HG03139 (cell line): ENCODE measurements at regions not wholly inside any gene's neighbourhood (a gene's known extent, or its start where the extent isn't known, plus 50 kb on each side); places are given as distances from the start of the nearest gene placed in this dataset.
"Not testable (repeated sequence)": the region's sequence is repeated elsewhere in the genome, so short reads cannot be mapped to it uniquely, and the experiment has no call there.

Source experiments
- ATAC-seq: cut with Tn5 transposase; IDR thresholded peaks from one replicate; pipeline ENCODE4 v1.9.1; 2021; ENCODE audit not compliant: unreplicated experiment

DNA sequence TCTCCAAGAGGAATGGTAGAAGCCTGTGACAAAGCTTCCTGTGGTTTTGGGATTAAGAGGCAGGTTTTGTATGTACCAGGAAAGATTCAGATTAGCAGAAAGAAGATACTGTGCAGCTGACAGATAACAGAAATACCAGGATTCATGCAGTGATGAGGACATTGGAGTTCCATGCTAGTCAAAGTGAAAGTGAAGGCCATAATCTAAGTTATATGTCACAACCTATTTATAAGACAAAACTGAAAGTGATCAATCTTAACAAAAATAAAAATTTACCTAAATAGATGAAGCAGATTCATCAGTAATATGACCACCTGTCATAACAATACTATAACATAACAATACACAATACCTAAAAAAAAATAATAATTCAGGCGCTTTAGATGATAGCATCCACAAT is 1305.2 kb upstream of the PCDH9 start:
- ATAC-seq, result no peak

DNA sequence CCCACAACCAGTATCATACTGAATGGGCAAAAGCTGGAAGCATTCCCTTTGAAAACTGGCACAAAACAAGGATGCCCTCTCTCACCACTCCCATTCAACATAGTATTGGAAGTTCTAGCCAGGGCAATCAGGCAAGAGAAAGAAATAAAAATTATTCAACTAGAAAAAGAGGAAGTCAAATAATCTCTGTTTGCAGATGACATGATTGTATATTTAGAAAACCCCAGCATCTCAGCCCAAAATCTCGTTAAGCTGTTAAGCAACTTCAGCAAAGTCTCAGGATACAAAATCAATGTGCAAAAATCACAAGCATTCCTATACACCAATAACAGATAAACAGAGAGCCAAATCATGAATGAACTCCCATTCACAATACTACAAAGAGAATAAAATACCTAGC is 1297.0 kb upstream of the PCDH9 start:
- ATAC-seq, result not testable (repeated sequence)

DNA sequence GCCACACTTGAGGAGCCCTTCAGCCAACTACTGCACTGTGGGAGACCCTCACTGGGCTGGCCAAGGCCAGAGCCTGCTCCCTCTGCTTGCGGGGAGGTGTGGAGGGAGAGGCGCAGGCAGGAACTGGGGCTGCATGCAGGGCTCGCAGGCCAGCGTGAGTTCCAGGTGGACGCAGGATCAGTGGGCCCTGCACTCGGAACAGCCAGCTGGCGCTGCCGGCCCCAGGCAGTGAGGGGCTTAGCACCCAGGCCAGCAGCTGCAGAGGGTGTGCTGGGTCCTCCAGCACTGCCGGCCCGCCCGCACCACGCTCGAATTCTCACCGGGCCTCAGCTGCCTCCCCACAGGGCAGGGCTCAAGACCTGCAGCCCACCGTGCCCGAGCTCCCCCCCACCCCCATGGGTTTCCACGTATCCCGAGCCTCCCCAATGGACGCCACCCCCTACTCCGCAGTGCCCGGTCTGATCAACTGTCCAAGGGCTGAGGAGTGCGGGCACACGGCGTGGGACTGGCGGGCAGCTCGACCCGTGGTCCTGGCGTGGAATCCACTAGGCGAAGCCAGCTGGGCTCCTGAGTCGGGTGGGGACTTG is 1293.8 kb upstream of the PCDH9 start:
- no peak for ATAC-seq

DNA sequence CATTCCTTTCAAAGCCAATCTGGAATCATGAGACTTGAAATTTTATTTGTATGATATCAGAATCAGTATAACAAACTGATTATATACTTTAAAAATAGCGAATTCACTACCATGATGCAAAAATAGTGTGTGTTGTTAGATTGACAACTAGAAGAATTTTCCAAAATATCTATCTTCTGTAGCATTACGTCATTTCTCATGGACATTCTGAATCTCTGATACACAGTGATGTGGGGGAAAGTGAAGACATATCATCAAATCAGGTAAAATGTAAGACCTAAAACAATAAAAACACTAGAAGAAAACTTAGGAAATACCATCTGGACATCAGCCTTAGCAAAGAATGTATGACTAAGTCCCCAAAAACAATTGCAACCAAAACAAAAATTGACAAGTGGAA is 1292.0 kb upstream of the PCDH9 start:
- ATAC-seq, result no peak

DNA sequence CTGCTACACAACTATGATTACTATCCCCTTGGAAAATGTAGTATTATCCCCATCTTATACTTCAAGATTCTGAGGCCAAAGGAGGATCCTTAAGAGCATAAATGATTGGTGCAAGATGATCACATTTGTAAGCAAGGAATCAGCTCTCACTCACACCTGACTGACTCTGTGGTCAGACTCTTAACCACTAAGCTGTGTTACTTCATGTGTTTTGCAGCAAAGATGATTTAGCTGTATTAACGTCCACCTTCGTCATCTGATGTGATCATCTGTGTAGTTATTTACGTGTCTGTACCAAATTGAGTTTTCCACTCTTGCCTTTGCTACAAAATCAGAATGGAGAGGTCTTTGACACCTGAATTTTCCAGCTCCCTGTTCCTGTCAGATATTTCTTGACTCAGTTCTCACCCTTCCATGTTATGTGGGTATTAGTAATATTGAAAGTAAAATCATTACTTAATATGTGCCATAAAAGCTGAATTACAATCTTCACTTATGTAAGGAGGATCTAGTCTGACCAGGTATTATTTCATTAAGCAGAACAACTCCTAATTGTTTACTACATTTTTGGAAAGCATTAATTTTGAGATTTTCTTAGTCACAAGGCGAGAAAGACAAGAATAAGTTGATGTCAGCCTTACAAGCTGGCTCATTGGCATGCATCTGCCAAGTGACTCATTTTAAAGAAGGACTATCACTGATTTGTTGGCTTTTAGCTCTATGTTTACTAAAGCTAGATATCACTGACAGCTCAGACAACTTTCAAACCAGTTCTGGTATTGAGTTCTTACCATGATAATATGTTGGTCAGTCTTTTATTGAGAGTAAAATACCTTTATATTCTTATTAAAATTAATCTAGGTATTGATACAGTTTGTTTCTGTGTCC is 1279.8 kb upstream of the PCDH9 start:
- no peak for ATAC-seq

DNA sequence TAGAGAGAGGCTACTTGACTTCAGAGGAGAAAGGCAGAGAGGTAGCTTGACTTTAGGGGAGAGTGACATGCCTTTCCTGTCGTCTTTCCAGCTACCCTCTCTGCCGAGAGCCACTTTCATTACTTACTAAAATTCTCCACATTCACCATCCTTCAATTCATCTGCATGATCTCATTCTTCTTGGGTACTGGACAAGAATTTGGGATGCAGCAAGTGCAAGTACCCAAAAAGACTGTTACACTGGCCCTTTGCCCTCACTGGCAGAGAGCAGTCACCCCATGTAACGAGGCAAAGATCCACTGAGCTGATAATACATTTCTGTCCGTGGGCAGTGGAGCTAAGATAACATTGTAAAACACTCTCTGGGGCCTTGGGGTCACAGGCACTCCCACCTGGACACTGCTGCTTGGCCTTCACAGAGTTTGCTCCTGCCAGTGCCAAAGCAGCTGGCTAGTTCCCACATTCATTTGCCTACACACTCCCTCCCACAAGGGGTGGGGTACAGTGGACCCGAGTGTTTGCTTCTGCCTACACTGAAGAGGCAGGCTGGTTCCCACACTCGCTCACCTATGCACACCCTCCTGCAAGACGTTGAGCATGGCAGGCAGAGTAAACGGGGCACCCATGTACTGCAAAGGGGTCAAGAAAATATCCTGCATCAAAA is 1276.9 kb upstream of the PCDH9 start:
- no peak for ATAC-seq

DNA sequence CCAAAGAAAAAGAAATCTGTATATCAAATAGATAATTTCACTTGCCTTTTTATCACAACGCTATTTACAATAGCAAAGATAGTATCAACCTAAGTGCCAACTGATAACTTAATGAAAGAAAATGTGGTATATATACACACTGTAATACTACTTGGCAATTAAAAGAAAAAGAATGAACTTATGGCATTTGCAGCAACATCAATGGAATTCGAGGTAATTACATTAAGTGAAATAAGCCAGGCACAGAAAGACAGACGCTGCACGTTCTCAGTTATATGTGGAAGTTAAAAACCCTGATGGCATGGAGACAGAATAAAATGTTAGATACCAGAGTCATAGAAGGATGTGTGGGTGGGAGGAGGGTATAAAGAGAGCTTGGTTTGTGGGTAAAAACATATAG is 1260.5 kb upstream of the PCDH9 start:
- no peak for ATAC-seq

DNA sequence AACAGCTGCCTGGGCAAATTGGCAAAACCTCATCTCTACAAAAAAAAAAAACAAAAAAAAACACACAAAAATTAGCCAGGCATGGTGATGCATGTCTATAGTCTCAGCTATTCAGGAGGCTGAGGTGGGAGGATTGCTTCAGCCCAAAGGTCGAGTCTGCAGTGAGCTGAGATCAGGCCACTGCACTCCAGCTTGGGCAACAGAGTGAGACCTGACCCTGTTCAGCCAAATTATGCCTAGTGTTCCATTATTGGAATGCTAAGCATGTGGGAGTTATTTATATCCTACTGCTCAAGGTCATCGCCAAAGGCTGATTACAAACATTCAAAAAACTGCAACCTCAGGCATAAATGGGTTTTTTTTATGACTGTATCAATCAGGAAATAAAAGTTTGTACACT is 1251.0 kb upstream of the PCDH9 start:
- ATAC-seq, result no peak

DNA sequence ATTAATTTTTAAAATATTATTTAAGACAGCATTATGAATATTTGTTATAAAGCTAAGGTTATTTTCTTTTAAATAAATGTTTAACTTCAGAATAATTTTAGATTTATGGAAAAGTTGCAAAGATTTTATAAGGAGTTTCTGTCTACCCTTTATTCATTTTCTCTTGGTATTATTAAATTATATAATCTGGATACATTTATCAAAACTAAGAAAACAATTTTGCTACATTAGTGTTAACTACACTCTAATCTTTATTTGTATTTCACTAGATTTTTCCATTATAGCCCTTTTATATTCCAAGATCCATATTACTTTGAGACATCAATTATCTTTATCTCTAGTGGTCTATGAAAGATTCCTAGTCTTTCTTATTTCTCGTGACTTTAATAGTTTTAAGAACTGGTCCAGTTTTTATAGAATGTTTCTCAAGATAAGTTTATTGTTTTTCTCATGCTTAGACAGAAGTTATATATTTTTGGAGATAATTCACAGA is 1243.7 kb upstream of the PCDH9 start:
- no peak for ATAC-seq

DNA sequence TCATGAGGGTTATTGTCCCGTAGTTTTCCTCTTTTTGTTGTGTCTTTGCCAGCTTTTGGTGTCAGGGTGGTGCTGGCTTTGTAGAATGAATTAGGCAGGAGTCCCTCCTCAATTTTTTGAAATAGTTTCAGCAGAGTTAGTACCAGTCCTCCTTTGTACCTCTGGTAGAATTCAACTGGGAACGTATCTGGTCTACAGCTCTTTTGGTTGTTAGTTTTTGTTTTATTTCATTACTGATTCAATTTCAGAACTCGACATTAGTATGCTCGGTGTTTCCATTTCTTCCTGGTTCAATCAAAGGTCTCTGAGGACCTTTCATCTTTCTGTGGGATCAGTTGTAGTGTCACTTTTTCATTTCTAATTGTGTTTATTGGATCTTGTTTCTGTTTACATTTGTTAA is 1237.0 kb upstream of the PCDH9 start:
- ATAC-seq, result no peak

DNA sequence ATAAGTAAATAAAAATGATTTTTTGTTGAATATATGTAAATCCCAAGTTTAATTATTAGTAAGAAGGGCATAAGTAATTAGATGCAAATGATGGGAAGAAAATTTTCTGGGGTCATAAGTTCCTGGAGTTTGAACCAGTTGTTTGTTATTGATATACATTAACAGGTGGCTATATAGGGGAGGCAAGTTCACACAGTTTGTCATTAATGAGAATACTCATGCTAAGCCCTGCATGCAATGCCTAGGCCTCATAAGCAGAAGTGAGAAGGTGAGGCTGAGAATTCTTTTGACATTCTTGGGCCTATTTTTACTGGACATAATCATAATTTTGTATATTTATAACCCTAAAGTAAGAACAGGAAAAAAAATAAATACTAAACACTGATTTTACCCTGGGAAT is 1210.7 kb upstream of the PCDH9 start:
- ATAC-seq, result no peak

DNA sequence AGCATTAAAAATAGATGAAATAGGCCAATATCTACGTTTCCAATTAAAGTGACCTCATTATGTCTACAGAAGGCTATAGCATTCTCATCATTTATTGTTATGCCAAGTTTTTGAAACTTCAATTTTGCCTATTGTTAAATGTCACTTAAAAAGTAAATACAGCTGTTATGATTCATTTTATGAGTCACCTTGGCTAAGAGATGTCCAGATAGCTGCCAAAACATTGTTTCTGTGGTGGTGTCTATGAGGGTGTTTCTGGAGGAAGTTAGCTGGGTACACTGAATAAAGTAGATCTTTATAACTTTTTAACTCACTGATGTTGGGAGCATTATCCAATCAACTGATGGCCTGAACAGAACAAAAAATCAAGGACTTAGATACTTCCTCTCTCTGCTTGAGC is 1209.7 kb upstream of the PCDH9 start:
- ATAC-seq, result no peak

DNA sequence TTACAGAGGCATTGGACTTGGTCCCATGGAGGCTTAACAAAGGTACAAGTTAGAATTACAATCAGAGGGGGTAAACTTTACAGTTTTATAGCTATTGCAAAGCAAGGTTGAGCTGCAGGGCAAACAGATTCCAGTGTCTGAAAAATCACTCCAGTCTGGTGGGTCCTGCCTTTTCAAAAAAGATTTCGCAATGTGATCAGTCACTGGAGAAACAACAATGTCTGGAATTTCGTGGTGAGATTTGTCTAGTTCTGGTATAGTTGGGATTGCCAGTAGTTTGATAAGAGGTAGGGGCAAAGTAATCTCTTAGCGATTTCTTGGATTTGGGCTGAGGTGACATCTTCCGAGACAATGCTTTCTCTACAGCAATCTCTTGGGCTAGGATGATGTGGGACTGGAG is 1198.2 kb upstream of the PCDH9 start:
- ATAC-seq, result no peak

DNA sequence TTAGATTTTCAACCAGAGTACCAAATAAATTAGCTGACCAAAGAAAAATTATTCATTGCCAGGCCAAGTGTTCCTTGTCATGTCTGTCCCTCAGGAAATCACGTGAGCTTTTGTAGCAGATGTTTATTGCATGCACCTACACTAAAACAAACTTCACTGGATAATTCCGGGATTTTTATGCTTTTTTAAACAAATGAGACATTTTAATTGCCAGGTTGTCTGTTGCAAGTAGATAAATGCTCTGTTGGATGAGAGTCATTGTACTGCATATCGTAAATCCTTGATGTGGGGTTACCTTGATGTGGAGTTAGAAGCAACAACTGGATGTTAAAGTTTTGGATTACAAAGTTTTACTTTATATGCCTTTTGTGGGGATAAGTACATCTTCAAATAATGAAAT is 1187.7 kb upstream of the PCDH9 start:
- ATAC-seq, result no peak

DNA sequence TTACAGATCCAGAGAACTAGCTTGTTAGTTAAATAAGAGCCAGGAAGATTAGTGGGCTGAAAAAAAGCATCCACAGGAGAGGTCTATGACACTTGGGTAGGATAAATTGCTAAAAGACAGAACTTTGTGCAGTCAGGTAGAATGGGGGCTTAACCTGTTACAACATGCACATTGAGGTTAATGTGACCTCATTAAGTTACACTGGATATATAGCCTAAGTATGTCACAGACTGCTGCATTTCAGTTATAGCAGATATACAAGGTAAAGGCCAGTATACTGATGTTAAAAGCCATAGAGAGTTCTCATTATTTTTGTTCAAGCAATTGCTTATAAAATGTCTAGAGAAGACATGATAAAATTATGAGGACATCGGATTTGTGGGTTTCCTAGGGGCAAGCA is 1179.9 kb upstream of the PCDH9 start:
- ATAC-seq, result no peak

DNA sequence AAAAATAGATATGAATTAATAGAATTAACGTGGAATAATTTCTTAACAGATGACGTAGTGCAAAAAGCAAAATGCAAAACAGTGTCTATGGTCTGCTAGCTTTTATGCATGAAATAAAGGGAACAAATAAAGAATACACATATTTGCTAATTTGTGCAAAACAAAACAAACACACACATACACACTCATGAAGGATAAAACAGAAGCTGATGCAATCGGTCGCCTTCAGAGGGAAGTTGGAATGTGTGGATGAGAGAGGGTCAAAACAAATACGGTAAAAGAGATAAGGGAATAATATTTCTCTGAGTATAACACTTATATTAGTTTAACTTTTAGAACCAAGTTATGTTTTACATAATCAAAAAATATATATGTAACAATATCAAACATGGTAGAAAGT is 1160.9 kb upstream of the PCDH9 start:
- no peak for ATAC-seq

DNA sequence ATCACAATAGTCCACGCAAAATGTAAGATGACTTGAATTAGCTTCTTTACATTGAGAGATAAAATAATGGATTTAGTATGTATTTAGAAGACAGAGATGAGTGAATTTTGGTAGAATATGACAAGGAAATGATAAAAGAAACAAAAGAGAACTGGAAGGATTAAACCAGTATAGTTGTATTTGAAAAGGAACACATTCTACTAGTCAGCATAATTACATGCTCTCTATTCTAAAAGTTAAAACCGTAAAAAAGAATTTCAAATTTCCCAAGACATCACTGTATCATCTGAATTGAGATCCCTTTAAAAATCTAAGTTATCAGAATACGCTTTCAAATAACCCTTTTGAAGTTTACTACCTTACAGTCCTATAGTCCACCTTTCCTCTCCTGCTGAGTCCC is 1156.7 kb upstream of the PCDH9 start:
- no peak for ATAC-seq

DNA sequence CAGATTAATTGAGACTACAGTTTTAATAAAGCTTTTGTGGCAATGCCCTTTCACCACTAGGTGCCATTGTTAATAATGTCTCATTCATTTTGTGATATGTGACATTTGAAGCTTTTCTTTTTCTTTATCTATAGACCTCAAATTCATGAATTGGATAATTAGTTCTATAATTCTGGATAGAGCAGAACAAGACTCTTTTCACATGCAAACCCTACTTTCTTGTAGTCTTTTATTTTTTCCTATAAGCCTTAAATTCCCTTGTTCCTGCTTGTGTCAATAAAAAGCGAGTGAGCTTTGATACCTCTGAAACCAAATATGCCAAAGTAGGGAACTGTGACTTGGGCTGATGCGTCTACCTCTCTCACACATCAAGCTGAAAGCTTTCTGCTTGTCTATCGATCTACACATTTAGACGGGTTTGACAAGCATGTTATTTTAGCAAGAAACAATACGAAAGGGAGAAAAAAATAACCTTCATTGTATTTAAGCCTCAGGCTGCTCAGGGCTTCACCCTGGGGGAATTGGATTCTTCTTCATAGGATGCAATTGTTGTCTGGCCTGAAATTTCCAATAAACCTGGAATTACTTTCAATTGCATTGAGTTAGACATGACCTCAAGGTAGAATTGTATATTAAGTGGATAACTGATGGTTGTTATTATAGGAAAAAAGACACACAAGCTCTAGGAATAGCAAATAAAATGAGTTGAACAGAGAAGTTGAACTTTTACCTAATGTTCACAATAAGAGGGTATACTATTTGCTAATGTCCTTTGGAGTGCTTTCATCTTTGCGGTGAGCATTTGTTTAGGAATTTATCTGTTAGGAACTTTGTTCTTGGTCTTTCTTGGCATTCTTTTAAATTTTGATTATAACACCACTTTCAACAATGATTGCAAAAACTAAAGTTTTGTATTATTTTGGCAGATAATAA is 1150.2 kb upstream of the PCDH9 start:
- ATAC-seq, result no peak

DNA sequence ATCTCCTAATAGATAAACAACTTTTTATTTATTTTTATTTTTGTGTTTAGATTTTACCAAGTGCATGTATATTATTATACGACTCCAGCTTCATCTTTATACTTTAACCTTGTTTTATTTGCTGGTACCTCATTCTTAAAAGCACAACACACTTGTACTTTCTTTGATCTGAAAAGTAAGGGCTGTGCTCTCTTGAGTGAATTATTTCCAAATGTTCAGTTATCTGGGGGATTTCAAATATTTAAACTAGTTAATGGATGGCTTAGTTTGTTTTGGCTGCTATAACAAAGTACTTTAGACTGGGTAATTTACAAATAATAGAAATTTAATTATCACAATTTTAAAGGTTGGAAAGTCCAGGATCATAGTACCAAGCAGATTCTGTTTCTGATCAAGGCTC is 1148.2 kb upstream of the PCDH9 start:
- ATAC-seq, result no peak

DNA sequence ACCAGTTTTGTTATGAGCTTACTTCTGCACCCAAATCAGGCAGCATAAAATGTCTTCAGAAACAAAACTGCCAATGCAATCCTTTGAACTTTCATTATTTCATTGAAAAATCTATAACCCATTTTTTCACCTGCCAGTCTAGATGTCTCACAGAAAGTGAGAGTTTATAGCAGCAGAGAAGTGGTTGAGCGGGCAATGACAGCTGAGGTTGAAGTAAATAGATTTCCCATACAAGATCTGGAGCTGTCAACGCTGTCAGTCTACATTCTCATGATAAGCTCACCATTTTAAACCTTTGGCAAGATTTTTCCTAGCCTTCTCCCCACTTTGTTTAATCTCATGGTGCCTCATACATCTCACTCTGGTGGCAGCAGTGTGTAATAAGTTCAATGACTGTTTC is 1144.9 kb upstream of the PCDH9 start:
- ATAC-seq, result no peak

DNA sequence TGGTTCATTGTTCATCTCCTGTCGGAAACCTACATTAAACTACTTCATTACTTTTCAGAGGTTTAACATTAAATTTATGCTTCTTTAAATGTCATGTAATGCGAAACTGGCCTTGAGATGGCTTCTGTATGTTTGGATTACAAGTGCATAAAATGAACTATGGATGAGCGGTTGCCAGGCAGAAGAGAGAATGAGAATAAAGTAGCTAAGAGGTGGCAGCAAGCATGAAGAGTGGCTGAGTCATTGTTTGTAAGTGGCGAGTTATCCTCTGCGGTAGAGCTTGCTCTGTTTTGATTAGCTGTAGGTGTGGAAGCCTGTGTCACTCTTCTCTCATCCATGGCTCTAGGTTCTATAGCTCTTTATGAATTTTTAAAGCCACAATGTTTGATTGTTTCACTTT is 1139.6 kb upstream of the PCDH9 start:
- ATAC-seq, result no peak
